HEK293 (cell line): ENCODE measurements at regions not wholly inside any gene's neighbourhood (a gene's known extent, or its start where the extent isn't known, plus 50 kb on each side); places are given as distances from the start of the nearest gene placed in this dataset.

Experiments
- RBAK ChIP-seq: fragments of 450-650 bp; formaldehyde crosslinking; IDR thresholded peaks from 2 replicates; pipeline ENCODE4 v1.5.1; 2016; ENCODE audit warnings: missing biosample characterization, missing genetic modification characterization
- ZBTB7A ChIP-seq: fragments of 450-650 bp; formaldehyde crosslinking; IDR thresholded peaks from 2 replicates; pipeline ENCODE4 v1.5.1; 2016; ENCODE audit warnings: low read depth, missing biosample characterization, missing genetic modification characterization
- ZEB2 ChIP-seq: fragments of 450-650 bp; formaldehyde crosslinking; IDR thresholded peaks from 2 replicates; pipeline ENCODE4 v1.5.1; 2016; ENCODE audit warnings: missing biosample characterization, missing genetic modification characterization

DNA sequence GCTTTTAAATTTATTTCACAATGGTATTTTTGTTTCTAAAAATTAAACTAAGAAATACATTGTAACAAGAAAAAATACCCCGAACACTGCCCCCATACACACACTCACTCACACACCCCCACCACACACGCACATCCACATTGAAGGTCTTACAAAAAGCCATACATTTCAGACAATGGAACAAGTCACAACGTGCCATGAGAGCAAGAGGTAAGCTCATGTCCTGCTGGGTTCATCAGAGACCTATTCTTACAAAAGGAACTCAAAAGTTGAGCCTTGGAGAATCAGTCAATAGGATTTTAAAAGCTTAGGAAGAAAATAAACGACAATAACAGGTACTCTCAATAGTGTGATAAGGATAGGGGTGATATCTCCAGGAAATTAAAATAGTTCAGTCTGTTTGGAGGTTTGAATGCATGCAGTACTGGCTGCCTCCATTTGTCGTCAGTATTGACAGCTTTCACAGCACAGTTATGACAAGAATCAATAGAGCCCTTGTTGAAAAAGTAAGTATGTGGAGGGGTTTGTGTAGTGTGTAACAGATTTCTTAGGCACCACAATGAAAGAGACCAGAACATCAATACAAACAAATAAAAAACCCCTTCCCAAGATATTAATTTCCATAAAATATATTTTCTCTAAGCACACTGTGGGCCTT, 1826.2 kb upstream of the CDH6 start:
- TF ChIP-seq ZBTB7A (no peak), RBAK (no peak), ZEB2 (tag by site-specific recombination) (no peak)
